Nephron (organoid): ENCODE measurements at regions not wholly inside any gene's neighbourhood (a gene's known extent, or its start where the extent isn't known, plus 50 kb on each side); places are given as distances from the start of the nearest gene placed in this dataset.

Source experiments
- H3K27ac Mint-ChIP-seq, 3 experiments: 2 replicates each; pipeline ENCODE4 v1.8.0; 2020; ENCODE audit warnings: mixed read lengths in 3 of 3, mild to moderate bottlenecking in 2 of 3, moderate library complexity in 1 of 3
- H3K27me3 Mint-ChIP-seq: 2 replicates; pipeline ENCODE4 v1.8.0; 2021; ENCODE audit warnings: low read depth, mild to moderate bottlenecking, moderate library complexity, mixed read lengths
- H3K36me3 Mint-ChIP-seq: 2 replicates; pipeline ENCODE4 v1.8.0; 2020; ENCODE audit warnings: low read depth, mixed read lengths
- H3K4me1 Mint-ChIP-seq: 2 replicates; pipeline ENCODE4 v1.8.0; 2020; ENCODE audit warnings: mixed read lengths
- H3K4me3 Mint-ChIP-seq, 3 experiments: 2 replicates each; pipeline ENCODE4 v1.8.0; 2020; ENCODE audit warnings: mild to moderate bottlenecking in 3 of 3, mixed read lengths in 3 of 3, moderate library complexity in 2 of 3
- H3K9me3 Mint-ChIP-seq: 2 replicates; pipeline ENCODE4 v1.8.0; 2020; ENCODE audit warnings: mixed read lengths
- TF ChIP-seq, protein P1 (sequence below), 3 experiments: fragments of 200-600 bp; sonication (generic); IDR thresholded peaks; one replicate each; pipeline ENCODE4 v1.5.0; 2021; ENCODE audit warnings: antibody characterized with exemption in 3 of 3; ENCODE audit not compliant: unreplicated experiment in 3 of 3

- H3K9me3 Mint-ChIP-seq, result peaks cover 3% of the 10 kb centered on the region
- no peaks in the 10 kb centered on the region for H3K4me1 Mint-ChIP-seq
- no peaks in the 10 kb centered on the region for H3K36me3 Mint-ChIP-seq
- H3K27ac Mint-ChIP-seq, result no peak overlapping the region
- TF ChIP-seq, protein P1, sequence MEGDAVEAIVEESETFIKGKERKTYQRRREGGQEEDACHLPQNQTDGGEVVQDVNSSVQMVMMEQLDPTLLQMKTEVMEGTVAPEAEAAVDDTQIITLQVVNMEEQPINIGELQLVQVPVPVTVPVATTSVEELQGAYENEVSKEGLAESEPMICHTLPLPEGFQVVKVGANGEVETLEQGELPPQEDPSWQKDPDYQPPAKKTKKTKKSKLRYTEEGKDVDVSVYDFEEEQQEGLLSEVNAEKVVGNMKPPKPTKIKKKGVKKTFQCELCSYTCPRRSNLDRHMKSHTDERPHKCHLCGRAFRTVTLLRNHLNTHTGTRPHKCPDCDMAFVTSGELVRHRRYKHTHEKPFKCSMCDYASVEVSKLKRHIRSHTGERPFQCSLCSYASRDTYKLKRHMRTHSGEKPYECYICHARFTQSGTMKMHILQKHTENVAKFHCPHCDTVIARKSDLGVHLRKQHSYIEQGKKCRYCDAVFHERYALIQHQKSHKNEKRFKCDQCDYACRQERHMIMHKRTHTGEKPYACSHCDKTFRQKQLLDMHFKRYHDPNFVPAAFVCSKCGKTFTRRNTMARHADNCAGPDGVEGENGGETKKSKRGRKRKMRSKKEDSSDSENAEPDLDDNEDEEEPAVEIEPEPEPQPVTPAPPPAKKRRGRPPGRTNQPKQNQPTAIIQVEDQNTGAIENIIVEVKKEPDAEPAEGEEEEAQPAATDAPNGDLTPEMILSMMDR (IDR thresholded peaks at IDR 0.05; ENCODE audit: unreplicated experiment in 3 of 3), result no peak
- no peak overlapping the region for H3K4me3 Mint-ChIP-seq
- peaks cover 22% of the 10 kb centered on the region for H3K27me3 Mint-ChIP-seq
These were observed 210.6 kb upstream of the CDH4 start for GRCh38 chr20:61041481-61041880.

- H3K9me3 Mint-ChIP-seq, result peaks cover 5% of the 10 kb centered on the region
- H3K27me3 Mint-ChIP-seq, result peaks cover 26% of the 10 kb centered on the region
- H3K4me1 Mint-ChIP-seq, result no peaks in the 10 kb centered on the region
- H3K27ac Mint-ChIP-seq, result no peak overlapping the region
- no peak overlapping the region for H3K4me3 Mint-ChIP-seq
- no peaks in the 10 kb centered on the region for H3K36me3 Mint-ChIP-seq
- TF ChIP-seq, protein P1 (IDR thresholded peaks at IDR 0.05; ENCODE audit: unreplicated experiment in 3 of 3), result no peak
These were observed 209.3 kb upstream of the CDH4 start for GRCh38 chr20:61042506-61043385.

GRCh38 chr20:61043681-61044080 lies 208.4 kb upstream of the CDH4 start:
- Mint-ChIP-seq H3K36me3 (no peaks in the 10 kb centered on the region), H3K4me3 (no peak overlapping the region), H3K9me3 (peaks cover 5% of the 10 kb centered on the region), H3K27ac (no peak overlapping the region), H3K4me1 (no peaks in the 10 kb centered on the region), H3K27me3 (peaks cover 24% of the 10 kb centered on the region)
- TF ChIP-seq, protein P1 (IDR thresholded peaks at IDR 0.05; ENCODE audit: unreplicated experiment in 3 of 3), result no peak

DNA sequence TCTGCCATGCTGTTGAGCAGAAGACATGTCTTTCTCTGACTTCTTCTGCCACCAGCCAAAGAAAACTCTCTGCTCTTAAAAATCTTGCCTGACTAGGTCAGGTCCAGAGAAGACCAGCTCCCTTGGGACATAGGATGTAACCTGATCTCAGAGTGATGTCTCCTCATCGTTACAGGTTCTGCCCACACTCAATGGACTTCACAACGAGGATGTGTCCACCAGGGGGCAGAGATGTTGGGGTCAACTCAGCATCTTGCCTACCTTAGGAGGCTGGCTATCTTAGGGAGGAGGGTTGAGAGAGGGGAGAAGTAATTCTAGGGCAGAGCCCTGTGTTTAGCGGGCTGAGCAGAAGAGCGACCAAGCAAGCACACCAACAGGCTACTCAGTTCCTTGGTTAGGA lies 207.6 kb upstream of the CDH4 start:
- TF ChIP-seq, protein P1 (IDR thresholded peaks at IDR 0.05; ENCODE audit: unreplicated experiment in 3 of 3), result no peak

DNA sequence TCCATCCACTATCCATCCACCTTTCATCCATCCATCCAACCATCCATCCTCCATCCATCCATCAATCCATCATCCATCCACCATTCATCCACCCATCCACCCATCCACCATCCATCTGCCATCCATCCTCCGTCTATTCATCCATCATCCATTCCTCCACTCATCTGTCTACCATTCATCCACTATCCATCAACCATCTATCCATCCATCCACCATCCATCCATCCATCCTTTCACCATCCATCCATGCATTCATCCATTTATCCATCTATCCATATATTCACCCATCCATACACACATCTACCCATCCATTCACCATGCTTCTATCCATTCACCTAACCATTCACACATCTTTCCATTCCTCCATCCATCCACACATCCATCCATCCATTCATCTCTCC lies 207.0 kb upstream of the CDH4 start:
- TF ChIP-seq, protein P1 (IDR thresholded peaks at IDR 0.05; ENCODE audit: unreplicated experiment in 3 of 3), result no peak
- H3K9me3 Mint-ChIP-seq, result peaks cover 7% of the 10 kb centered on the region
- no peaks in the 10 kb centered on the region for H3K4me1 Mint-ChIP-seq
- no peak overlapping the region for H3K27ac Mint-ChIP-seq
- no peak overlapping the region for H3K4me3 Mint-ChIP-seq
- no peaks in the 10 kb centered on the region for H3K36me3 Mint-ChIP-seq
- peaks cover 24% of the 10 kb centered on the region for H3K27me3 Mint-ChIP-seq

More for the DNA sequence above, 207.6 kb upstream of the CDH4 start:
- H3K36me3 Mint-ChIP-seq, result no peaks in the 10 kb centered on the region
- H3K27me3 Mint-ChIP-seq, result peaks cover 24% of the 10 kb centered on the region
- H3K9me3 Mint-ChIP-seq, result peaks cover 7% of the 10 kb centered on the region
- no peak overlapping the region for H3K27ac Mint-ChIP-seq
- no peak overlapping the region for H3K4me3 Mint-ChIP-seq
- H3K4me1 Mint-ChIP-seq, result no peaks in the 10 kb centered on the region
